Left cardiac atrium (tissue), 4 donors: ENCODE measurements at regions not wholly inside any gene's neighbourhood (a gene's known extent, or its start where the extent isn't known, plus 50 kb on each side); places are given as distances from the start of the nearest gene placed in this dataset.
A peak's percentile ranks its signal among the peaks of the same experiment; 100 is the strongest.

Source experiments
- ATAC-seq, 2 donors: fragments of 200-7000 bp; cut with Tn5 transposase; one replicate each; pipeline ENCODE4 v1.9.1; 2020; ENCODE audit warnings: mild to moderate bottlenecking in 2 of 2, moderate library complexity in 2 of 2
- DNase-seq: peaks from one replicate; pipeline ENCODE4 v3.0.0-alpha.2; 2020
- intact Hi-C, 2 donors: fragments of 100-400 bp; cut with DNase I; formaldehyde crosslinking; loops; one replicate each; pipeline versions ENCODE4 v1.14.1 to v1.15.1; 2022 to 2023
- donor health status: DM: no; HTN: yes; CAD: no.
- donor health status: DM: no; HTN: yes; CAD: no; lungs with severe emphysema.
- donor health status: DM: yes; HTN: yes; CAD: no.
- donor health status: Dilated cardiomyopathy.

- intact Hi-C loops: no loop called here
- DNase-seq (no peak), ATAC-seq (no peak)
These were observed 121.3 kb upstream of the WDR17 start for GRCh38 chr4:175944126-175944910.

- DNase-seq: no peak
- ATAC-seq: peak in 1 of 2 donors; percentile 53
- intact Hi-C loops: loop anchor here in 1 of 2 donors (2.0 kb wide), 1 partner anchor 394 kb away; no protein-coding TSS in a partner anchor
These were observed 119.0 kb upstream of the WDR17 start for GRCh38 chr4:175946472-175947116.

DNA sequence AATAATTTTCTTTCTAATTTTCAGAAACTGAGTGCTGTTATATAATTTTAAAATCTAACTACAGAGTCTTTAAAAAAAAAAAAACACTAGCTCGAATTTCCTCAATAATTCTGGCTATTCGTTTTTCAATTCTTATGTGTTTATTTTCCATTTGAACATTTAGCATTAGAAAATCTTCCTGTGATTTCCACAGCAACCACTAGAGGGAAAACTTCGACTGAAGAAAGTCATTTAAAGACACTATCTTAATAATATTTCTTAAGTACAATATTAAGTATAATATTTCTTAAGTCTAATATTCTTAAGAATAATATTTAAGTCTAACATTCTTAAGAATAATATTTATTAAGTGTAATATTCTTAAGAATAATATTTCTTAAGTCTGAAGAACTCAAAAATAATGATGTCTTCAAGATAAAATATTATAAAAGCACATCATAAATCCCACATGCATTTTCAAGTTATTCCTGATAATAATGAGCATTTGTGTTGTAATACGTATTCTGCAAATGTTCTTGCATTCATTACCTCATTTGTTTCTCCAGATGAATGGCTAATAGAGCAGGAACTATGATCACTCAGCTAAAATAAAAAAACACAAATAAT, 118.4 kb upstream of the WDR17 start:
- ATAC-seq: no peak
- DNase-seq: no peak
- intact Hi-C loops: loop anchor here in 1 of 2 donors (2.0 kb wide), 1 partner anchor 394 kb away; no protein-coding TSS in a partner anchor

DNA sequence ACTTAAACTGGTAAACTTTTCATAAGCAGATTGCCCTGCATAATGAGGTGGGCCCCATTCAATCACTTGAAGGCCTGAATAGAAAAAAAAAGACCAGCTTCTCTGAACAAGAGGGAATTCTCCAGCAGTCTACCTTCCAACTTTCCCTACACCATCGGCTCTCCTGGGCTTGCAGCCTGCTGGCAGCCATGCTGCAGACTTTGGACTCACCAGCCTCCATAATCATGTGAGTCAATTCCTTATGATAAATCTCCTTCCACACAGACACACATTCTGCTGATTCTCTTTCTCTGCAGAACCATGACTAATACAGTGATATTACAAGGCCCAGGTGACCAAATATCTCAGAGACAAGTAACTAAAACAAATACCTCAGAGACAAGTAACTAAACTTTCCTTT, 113.8 kb upstream of the WDR17 start:
- ATAC-seq: peak in 1 of 2 donors; percentile 69
- intact Hi-C loops: no loop called here
- no peak for DNase-seq

- no peak for ATAC-seq
- intact Hi-C loops: no loop called here
These were observed 112.5 kb upstream of the WDR17 start for GRCh38 chr4:175953116-175953515.

DNA sequence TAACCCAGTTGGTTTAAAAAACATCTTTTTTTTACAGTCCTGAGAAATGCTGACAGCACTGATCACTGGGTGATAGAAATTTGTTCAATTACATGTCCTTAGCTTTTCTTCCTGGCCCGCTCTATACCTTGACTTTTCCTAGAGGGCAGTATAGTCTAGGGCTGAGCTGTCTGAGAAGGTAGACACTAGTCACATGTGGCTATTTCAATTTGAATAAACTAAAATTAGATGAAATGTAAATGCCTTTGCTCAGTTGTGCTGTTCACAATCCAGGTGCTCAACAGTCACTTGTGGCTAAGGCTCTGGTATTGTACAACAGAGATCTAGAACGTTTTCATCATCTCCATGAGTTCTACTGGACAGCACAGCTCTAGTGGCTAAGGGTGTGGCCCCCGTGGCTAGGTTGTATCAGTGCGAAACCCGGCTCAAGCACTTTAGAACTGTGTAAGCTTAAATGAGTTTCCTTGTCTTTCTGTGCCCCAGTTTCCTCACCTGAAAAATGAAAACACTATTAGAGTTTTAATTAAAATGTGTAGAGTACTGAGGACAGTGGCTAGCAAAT, 111.6 kb upstream of the WDR17 start:
- intact Hi-C loops: no loop called here
- no peak for ATAC-seq

More at GRCh38 chr4:175953116-175953515, 112.5 kb upstream of the WDR17 start:
- DNase-seq: no peak

GRCh38 chr4:175954685-175955084, 111.0 kb upstream of the WDR17 start:
- intact Hi-C loops: no loop called here
- ATAC-seq (no peak), DNase-seq (no peak)

More for the DNA sequence above, 111.6 kb upstream of the WDR17 start:
- DNase-seq: no peak

- no peak for DNase-seq
- intact Hi-C loops: no loop called here
- ATAC-seq: no peak
These were observed 104.0 kb upstream of the WDR17 start for GRCh38 chr4:175961604-175962003.

DNA sequence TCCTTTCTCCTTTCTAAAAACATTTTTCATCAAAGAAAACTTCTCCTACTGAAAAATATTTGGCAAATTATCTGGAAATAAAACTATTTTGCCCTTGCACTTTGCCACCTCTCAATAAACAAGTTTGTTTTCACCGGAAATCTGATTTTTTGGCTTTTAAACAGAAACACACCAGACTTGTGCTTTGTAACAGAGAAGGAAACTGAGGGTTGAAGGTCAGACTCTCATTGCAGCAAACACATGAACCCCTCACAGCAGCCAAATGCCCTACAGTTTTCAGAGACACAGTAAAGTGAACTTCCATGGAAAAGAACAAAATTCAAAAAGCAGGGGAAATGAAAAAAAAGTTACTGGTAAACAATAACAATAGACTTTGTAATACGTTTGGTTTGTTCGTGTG, 95.6 kb upstream of the WDR17 start:
- intact Hi-C loops: no loop called here
- ATAC-seq (no peak), DNase-seq (no peak)

- no peak for DNase-seq
- intact Hi-C loops: no loop called here
- ATAC-seq: no peak
These were observed 94.9 kb upstream of the WDR17 start for GRCh38 chr4:175970724-175971123.

- ATAC-seq: no peak
- intact Hi-C loops: no loop called here
- DNase-seq: no peak
These were observed 94.1 kb upstream of the WDR17 start for GRCh38 chr4:175971388-175972179.

GRCh38 chr4:175973027-175973923, 92.4 kb upstream of the WDR17 start:
- ATAC-seq (no peak), DNase-seq (no peak)
- intact Hi-C loops: no loop called here

- intact Hi-C loops: no loop called here
- ATAC-seq (no peak), DNase-seq (no peak)
These were observed 82.0 kb upstream of the WDR17 start for GRCh38 chr4:175983636-175984035.

DNA sequence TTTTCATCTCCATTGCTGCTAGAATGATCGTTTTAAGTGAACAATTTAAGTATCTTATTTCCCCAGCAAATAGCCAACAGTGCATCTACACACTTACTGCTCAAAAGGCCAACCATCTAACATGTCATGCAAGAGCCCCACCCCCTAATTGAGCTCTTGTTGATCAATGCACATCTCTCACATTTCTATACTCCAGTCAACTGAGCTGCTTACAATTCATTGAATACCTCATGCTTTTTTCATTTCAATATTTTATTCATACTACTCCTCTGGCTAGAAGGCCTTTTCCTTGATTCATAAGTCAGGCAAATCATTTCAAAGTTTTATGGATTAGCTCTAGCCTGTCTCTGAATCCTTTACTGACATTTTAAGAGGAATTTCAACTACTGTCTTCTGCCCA, 79.0 kb upstream of the WDR17 start:
- intact Hi-C loops: no loop called here
- no peak for ATAC-seq
- DNase-seq: no peak

DNA sequence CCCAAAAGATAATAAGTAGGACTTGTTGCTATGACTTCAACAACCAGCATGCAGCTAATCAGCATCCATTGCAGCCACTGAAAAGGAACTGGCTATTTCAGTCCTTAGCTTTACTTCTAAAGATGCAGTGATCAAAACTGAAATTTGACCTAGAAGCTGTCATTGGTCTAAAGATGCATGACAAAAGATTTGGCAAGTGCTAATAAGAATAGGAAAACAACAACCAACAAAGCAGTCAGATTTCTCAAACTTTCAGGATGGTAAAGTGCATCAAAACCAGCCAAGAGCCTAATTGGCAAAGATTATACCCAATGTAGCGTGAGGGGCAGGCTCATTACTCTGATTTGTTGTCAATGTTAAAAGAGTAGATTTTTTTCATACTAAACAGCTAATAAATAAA, 77.1 kb upstream of the WDR17 start:
- ATAC-seq: no peak
- intact Hi-C loops: no loop called here
- no peak for DNase-seq

GRCh38 chr4:175996206-175996605, 69.4 kb upstream of the WDR17 start:
- no peak for DNase-seq
- intact Hi-C loops: no loop called here
- no peak for ATAC-seq

DNA sequence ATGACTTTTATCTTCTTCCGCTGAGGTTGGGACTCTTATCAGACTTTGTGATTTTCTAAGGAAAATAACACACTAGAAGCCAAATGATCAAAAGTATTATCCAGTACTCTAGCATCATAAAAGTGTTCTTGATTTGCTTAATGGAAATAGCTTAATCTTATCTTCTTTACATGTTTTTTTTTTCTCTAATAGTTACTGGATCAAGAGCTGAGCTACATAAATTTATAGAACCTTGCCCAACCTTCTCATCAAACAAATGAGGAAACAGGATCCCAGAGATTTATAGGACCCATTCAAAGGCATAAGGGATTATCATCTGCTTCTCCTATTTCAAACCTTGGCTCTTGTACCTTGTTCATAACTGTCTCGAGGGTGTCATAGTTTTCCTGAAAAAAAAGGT, 68.3 kb upstream of the WDR17 start:
- no peak for DNase-seq
- intact Hi-C loops: no loop called here
- ATAC-seq: no peak

DNA sequence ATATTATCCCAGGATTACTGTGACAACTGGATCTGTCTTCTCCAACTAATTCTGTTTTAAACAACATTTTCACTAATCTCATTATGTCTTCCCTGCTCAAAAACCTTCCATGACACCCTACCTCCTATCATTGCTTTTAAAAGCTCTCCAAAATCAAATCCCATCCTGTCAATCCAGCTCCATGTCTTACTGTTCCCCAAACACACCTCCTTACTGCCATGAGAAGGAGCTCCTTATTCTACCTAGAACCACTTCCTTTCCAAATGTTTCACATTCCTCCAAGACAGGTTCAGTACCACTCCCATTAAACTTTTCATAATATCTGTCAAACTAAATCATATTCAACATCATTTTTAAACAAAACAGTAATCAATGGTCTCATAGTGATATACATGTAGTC, 66.9 kb upstream of the WDR17 start:
- intact Hi-C loops: no loop called here
- DNase-seq (no peak), ATAC-seq (no peak)
